ENCODE measurements at regions not wholly inside any gene's neighbourhood (a gene's known extent, or its start where the extent isn't known, plus 50 kb on each side); places are given as distances from the start of the nearest gene placed in this dataset.

GRCh38 chr20:60302875-60303274 lies 344.7 kb downstream of the CDH26 start:
- Histone ChIP-seq H3K27me3 (ENCODE audit: control insufficient read depth, insufficient read depth, low read length) (no peaks in the 10 kb centered on the region), H3K4me3 (ENCODE audit: low read depth, low read length) (no peak overlapping the region), H3K36me3 (ENCODE audit: control insufficient read depth, insufficient read depth, low read length) (no peaks in the 10 kb centered on the region)
- no peak for DNase-seq (ENCODE audit: low read depth)
- CTCF ChIA-PET = no interaction called here
- TF ChIP-seq, protein P1, sequence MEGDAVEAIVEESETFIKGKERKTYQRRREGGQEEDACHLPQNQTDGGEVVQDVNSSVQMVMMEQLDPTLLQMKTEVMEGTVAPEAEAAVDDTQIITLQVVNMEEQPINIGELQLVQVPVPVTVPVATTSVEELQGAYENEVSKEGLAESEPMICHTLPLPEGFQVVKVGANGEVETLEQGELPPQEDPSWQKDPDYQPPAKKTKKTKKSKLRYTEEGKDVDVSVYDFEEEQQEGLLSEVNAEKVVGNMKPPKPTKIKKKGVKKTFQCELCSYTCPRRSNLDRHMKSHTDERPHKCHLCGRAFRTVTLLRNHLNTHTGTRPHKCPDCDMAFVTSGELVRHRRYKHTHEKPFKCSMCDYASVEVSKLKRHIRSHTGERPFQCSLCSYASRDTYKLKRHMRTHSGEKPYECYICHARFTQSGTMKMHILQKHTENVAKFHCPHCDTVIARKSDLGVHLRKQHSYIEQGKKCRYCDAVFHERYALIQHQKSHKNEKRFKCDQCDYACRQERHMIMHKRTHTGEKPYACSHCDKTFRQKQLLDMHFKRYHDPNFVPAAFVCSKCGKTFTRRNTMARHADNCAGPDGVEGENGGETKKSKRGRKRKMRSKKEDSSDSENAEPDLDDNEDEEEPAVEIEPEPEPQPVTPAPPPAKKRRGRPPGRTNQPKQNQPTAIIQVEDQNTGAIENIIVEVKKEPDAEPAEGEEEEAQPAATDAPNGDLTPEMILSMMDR (IDR thresholded peaks at IDR 0.05; ENCODE audit: insufficient read depth, low read depth, low read length) = no peak
- POLR2A ChIA-PET = no interaction called here

DNA sequence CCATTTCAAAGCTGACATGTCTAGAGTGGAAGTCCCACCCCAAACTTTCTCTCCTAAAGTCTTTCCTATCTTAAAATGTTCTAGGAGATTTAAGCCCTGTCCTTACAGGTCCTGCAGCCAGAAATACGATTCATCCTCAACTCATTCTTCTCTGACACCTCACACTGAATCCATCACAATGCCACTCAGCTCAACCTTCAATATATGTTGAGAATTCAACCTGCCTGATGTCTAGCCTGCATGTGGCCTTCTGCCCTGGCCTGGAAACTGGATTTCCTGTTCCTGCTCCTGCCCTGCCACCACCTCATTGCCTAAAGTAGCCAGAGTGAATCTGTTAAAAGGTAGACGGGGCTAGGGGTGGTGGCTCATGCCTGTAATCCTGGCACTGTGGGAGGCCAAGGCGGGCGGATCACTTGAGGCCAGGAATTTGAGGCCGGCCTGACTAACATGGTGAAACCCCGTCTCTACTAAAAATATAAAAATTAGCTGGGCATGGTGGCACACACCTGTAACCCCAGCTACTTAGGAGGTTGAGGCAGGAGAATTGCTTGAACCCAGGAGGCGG lies 345.9 kb downstream of the CDH26 start:
- POLR2A ChIA-PET = no interaction called here
- Histone ChIP-seq H3K27me3 (ENCODE audit: control insufficient read depth, insufficient read depth, low read length) (no peaks in the 10 kb centered on the region), H3K4me3 (ENCODE audit: low read depth, low read length) (no peak overlapping the region), H3K36me3 (ENCODE audit: control insufficient read depth, insufficient read depth, low read length) (no peaks in the 10 kb centered on the region)
- CTCF ChIA-PET = no interaction called here
- TF ChIP-seq, protein P1 (IDR thresholded peaks at IDR 0.05; ENCODE audit: insufficient read depth, low read depth, low read length) = no peak
- no peak for DNase-seq (ENCODE audit: low read depth)

GRCh38 chr20:60304931-60305330 lies 346.7 kb downstream of the CDH26 start:
- DNase-seq (ENCODE audit: low read depth) = no peak
- POLR2A ChIA-PET = no interaction called here
- Histone ChIP-seq H3K27me3 (ENCODE audit: control insufficient read depth, insufficient read depth, low read length) (no peaks in the 10 kb centered on the region), H3K4me3 (ENCODE audit: low read depth, low read length) (no peak overlapping the region), H3K36me3 (ENCODE audit: control insufficient read depth, insufficient read depth, low read length) (no peaks in the 10 kb centered on the region)
- TF ChIP-seq, protein P1 (IDR thresholded peaks at IDR 0.05; ENCODE audit: insufficient read depth, low read depth, low read length) = no peak
- CTCF ChIA-PET = no interaction called here

DNA sequence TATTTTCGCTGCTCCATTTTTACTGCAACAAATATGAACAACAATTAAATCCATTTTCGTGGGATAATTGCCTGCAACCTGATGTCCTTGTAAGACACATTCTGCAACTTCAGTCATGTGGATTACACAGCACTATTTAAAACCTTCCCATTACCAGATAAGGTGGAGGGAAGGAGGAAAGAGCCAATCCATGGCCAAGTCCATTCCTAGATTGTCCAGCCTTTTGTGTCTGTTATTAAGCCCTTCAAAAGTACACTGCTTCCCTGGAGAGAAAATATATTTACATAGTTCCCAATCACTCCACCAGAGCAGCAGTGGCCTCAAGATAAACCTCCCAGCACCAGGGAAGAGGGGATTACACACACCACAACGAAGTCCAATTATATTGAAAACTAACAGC lies 347.9 kb downstream of the CDH26 start:
- Histone ChIP-seq H3K27me3 (ENCODE audit: control insufficient read depth, insufficient read depth, low read length) (no peaks in the 10 kb centered on the region), H3K36me3 (ENCODE audit: control insufficient read depth, insufficient read depth, low read length) (no peaks in the 10 kb centered on the region), H3K4me3 (ENCODE audit: low read depth, low read length) (no peak overlapping the region)
- TF ChIP-seq, protein P1 (IDR thresholded peaks at IDR 0.05; ENCODE audit: insufficient read depth, low read depth, low read length) = no peak
- CTCF ChIA-PET = no interaction called here
- DNase-seq (ENCODE audit: low read depth) = no peak
- POLR2A ChIA-PET = no interaction called here

DNA sequence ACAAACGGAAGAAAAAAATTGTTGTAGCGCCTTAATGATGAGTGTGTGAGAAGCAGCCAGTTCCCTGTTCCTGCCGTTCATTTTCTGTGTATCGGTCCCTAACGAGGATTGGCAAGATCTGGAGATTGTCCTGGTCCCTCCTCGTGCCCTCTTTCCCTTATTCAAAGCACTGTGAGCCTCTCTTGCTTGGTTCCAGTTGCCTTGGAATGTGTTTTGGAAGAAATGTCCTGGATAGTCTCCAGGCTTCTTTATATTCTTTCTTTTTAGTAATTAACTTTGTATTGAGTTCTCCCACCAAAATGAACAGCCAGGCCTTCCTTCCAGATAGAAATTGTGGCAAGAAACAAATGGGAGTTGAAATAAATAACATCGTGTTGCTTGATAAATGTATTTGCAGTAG lies 348.3 kb downstream of the CDH26 start:
- TF ChIP-seq, protein P1 (IDR thresholded peaks at IDR 0.05; ENCODE audit: insufficient read depth, low read depth, low read length) = no peak
- ChIA-PET CTCF (no interaction called here), POLR2A (no interaction called here)
- no peaks in the 10 kb centered on the region for H3K27me3 ChIP-seq (ENCODE audit: control insufficient read depth, insufficient read depth, low read length)
- no peaks in the 10 kb centered on the region for H3K36me3 ChIP-seq (ENCODE audit: control insufficient read depth, insufficient read depth, low read length)
- H3K4me3 ChIP-seq (ENCODE audit: low read depth, low read length) = no peak overlapping the region
- no peak for DNase-seq (ENCODE audit: low read depth)
